ENCODE measurements at regions not wholly inside any gene's neighbourhood (a gene's known extent, or its start where the extent isn't known, plus 50 kb on each side); places are given as distances from the start of the nearest gene placed in this dataset.

DNA sequence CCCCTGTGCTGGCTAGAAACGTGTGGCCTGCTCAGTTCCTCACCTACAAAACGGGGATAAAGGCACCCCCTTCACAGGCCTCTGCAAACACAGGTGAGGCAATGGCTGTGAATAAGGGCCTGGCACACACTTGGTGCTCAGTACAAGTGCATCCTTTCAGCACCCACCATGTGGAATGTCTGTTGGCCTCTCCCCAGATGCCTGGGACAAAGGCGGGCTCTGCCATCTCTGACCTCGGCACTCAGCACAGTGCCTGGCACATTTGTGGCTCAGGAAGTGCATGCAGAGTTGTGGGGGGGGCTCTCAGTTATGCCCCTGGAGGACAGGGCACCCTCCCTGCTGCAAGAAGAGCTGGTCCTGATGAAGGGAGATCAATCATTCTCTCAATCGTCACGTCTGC lies 224.6 kb upstream of the RAB6C start (continued):
- no peak for TF ChIP-seq HMGN3 (IDR thresholded peaks at IDR 0.05; ENCODE audit: borderline replicate concordance, extremely low read depth, insufficient read length, low read depth, low read length)

DNA sequence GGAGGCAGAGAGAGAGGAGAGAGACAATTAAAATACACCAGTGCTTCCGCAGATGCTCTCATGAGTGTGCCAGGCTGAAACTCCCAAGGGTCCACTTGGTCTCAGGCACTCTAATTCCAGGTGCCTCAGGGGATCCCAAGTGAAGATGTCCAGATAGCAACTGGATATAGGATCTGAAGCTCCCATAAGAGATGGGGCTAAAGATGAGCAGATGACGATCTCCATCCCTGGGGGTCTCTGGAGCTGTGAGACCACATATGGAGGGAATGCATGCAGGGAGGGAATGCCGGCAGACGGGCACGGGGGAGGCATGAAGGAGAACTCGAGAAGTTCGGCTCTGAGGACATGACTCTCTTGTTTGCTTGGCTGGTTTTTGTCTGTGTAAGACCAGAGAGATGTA lies 223.7 kb upstream of the RAB6C start:
- in situ Hi-C loops (cut with MboI), result no loop called here
- Histone ChIP-seq H3K9me3 (replicated peaks; ENCODE audit: control insufficient read depth, insufficient read depth, low read depth, low read length) (no peaks in the 10 kb centered on the region), H2AFZ (ENCODE audit: low read depth, low read length) (no peak overlapping the region), H3K36me3 (ENCODE audit: control insufficient read depth, insufficient read depth, low read length) (no peaks in the 10 kb centered on the region), H3K4me1 (replicated peaks in 1 of 2; ENCODE audit: control insufficient read depth in 2 of 2, insufficient read depth in 2 of 2, low read length in 2 of 2) (no peaks in the 10 kb centered on the region), H3K27me3 (ENCODE audit: control insufficient read depth in 2 of 2, insufficient read depth in 2 of 2, low read length in 2 of 2) (peaks cover 2 to 64% of the 10 kb centered on the region in 2 experiments; a peak in 4 of 5 replicates), H3K4me2 (ENCODE audit: insufficient read depth, low read length) (no peak overlapping the region), H3K9ac (ENCODE audit: insufficient read depth in 1 of 2, low read depth in 2 of 2, low read length in 2 of 2) (no peak overlapping the region), H3K4me3 (no peak overlapping the region), H4K20me1 (replicated peaks; ENCODE audit: control insufficient read depth, insufficient read depth, low read length) (peaks cover 4% of the 10 kb centered on the region; the same call in 1 of the 2 replicates), H3K9me1 (ENCODE audit: control insufficient read depth, insufficient read depth, low read length) (no peaks in the 10 kb centered on the region), H3K27ac (ENCODE audit: extremely low read depth, low read depth, low read length) (no peak overlapping the region), H3K79me2 (ENCODE audit: control insufficient read depth, insufficient read depth, low read length) (no peaks in the 10 kb centered on the region)
- FAIRE-seq (no peak), ATAC-seq (no peak), DNase-seq (ENCODE audit: extremely low read depth in 1 of 4, low spot score in 3 of 4) (no peak)
- intact Hi-C loops (cut with micrococcal nuclease), result no loop called here
- POLR2A ChIA-PET, result no interaction called here
- no peak for TF ChIP-seq NR4A1 (CRISPR knock-in tag; IDR thresholded peaks at IDR 0.05)
- TF ChIP-seq NR4A1 (tag; IDR thresholded peaks at IDR 0.05), result no peak
- WGBS (ENCODE audit: insufficient coverage, low coverage, missing lambda C conversion rate), result 3% methylated on average over 7 of the region's 7 CpGs
- CTCF ChIA-PET (ENCODE audit: low intra/inter-chr PET ratio), result no interaction called here
- no TSS peak for BruUV-seq (replicated peaks)

DNA sequence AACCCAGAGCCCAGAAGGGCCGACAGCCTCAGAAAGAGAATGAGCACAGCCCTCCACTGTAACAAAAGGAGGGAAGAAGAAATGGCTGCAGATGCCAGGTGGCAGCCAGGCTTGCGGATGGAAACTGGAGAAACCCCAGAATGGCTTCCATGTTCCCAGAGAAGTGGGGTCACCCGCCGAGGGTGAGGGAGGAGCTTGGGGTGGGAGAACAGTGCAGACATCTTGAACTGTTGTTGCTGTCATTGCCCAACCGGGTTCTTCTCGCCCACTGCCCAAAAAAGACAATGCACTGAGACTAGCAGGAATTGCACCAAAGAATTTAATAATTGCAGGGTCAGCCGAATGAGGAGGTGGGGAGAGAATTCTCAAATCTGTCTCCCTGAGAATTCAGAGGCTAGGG lies 223.2 kb upstream of the RAB6C start:
- ChIA-PET POLR2A (no interaction called here), CTCF (ENCODE audit: low intra/inter-chr PET ratio) (no interaction called here)
- no peak for ATAC-seq
- no peaks in the 10 kb centered on the region for H3K9me1 ChIP-seq (ENCODE audit: control insufficient read depth, insufficient read depth, low read length)
- no peak overlapping the region for H3K9ac ChIP-seq (ENCODE audit: insufficient read depth in 1 of 2, low read depth in 2 of 2, low read length in 2 of 2)
- H3K4me3 ChIP-seq, result no peak overlapping the region
- H3K9me3 ChIP-seq (replicated peaks; ENCODE audit: control insufficient read depth, insufficient read depth, low read depth, low read length), result no peaks in the 10 kb centered on the region
- TF ChIP-seq ERF (CRISPR knock-in tag; IDR thresholded peaks at IDR 0.05) (no peak), E2F3 (CRISPR knock-in tag; IDR thresholded peaks at IDR 0.05) (no peak)
- H3K4me1 ChIP-seq (replicated peaks in 1 of 2; ENCODE audit: control insufficient read depth in 2 of 2, insufficient read depth in 2 of 2, low read length in 2 of 2), result no peaks in the 10 kb centered on the region
- intact Hi-C loops (cut with micrococcal nuclease) (no loop called here), in situ Hi-C loops (cut with MboI) (no loop called here)
- no peak overlapping the region for H2AFZ ChIP-seq (ENCODE audit: low read depth, low read length)
- peaks cover 4% of the 10 kb centered on the region; the same call in 1 of the 2 replicates for H4K20me1 ChIP-seq (replicated peaks; ENCODE audit: control insufficient read depth, insufficient read depth, low read length)
- BruUV-seq (replicated peaks), result no TSS peak
- no peak overlapping the region for H3K4me2 ChIP-seq (ENCODE audit: insufficient read depth, low read length)
- WGBS (ENCODE audit: insufficient coverage, low coverage, missing lambda C conversion rate), result 0% methylated on average over 7 of the region's 7 CpGs
- peaks cover 2 to 66% of the 10 kb centered on the region in 2 experiments; a peak in 4 of 5 replicates for H3K27me3 ChIP-seq (ENCODE audit: control insufficient read depth in 2 of 2, insufficient read depth in 2 of 2, low read length in 2 of 2)
- FAIRE-seq, result no peak
- no peaks in the 10 kb centered on the region for H3K79me2 ChIP-seq (ENCODE audit: control insufficient read depth, insufficient read depth, low read length)
- no peaks in the 10 kb centered on the region for H3K36me3 ChIP-seq (ENCODE audit: control insufficient read depth, insufficient read depth, low read length)
- DNase-seq (ENCODE audit: extremely low read depth in 1 of 4, low spot score in 3 of 4), result no peak
- no peak overlapping the region for H3K27ac ChIP-seq (ENCODE audit: extremely low read depth, low read depth, low read length)
